OCI-LY3 (cell line): ENCODE measurements at regions not wholly inside any gene's neighbourhood (a gene's known extent, or its start where the extent isn't known, plus 50 kb on each side); places are given as distances from the start of the nearest gene placed in this dataset.

Experiments
- EZH2phosphoT487 ChIP-seq: fragments of 200-600 bp; shearing (Covaris generic); IDR thresholded peaks from 2 replicates; pipeline ENCODE4 v1.6.1; 2018; ENCODE audit warnings: antibody characterized with exemption, mixed run types, low read depth
- TF ChIP-seq, protein P1 (sequence below): fragments of 200-600, 300-600 bp; sonication (generic); IDR thresholded peaks from 2 replicates; pipeline ENCODE4 v1.5.1; 2014; ENCODE audit warnings: antibody characterized with exemption, low read length, low read depth

DNA sequence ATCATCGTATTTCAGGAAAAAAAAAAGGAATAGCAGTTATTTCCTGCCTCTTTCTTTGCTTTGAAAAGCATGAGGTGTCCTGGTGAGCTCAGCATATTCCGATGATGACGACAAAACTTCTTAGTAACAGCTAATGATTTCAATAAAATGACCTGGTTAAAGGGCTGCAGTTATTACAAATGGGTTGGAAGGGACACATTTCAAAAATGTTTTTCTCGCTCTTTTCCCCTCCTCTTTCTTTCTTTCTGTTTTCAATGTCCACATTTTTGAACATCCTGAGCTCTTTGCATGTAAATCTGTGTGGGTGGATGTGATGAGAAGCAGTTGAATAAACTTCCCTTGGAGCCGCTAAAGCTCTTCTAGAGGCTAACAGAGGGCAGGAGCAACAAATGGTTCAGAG, 186.8 kb upstream of the SLC27A6 start:
- TF ChIP-seq, protein P1, sequence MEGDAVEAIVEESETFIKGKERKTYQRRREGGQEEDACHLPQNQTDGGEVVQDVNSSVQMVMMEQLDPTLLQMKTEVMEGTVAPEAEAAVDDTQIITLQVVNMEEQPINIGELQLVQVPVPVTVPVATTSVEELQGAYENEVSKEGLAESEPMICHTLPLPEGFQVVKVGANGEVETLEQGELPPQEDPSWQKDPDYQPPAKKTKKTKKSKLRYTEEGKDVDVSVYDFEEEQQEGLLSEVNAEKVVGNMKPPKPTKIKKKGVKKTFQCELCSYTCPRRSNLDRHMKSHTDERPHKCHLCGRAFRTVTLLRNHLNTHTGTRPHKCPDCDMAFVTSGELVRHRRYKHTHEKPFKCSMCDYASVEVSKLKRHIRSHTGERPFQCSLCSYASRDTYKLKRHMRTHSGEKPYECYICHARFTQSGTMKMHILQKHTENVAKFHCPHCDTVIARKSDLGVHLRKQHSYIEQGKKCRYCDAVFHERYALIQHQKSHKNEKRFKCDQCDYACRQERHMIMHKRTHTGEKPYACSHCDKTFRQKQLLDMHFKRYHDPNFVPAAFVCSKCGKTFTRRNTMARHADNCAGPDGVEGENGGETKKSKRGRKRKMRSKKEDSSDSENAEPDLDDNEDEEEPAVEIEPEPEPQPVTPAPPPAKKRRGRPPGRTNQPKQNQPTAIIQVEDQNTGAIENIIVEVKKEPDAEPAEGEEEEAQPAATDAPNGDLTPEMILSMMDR, result no peak
- TF ChIP-seq EZH2phosphoT487, result no peak
